WI38 (cell line): ENCODE measurements at regions not wholly inside any gene's neighbourhood (a gene's known extent, or its start where the extent isn't known, plus 50 kb on each side); places are given as distances from the start of the nearest gene placed in this dataset.
"Not testable (repeated sequence)": the region's sequence is repeated elsewhere in the genome, so short reads cannot be mapped to it uniquely, and the experiment has no call there.

Source experiments
- H3K4me3 ChIP-seq: 2 replicates; pipeline ENCODE4 v1.5.1; 2011; ENCODE audit warnings: low read depth, mild to moderate bottlenecking, control low read depth, low read length
- CTCF ChIP-seq: IDR thresholded peaks from 2 replicates; pipeline ENCODE4 v1.5.1; 2012; ENCODE audit warnings: low read depth, mild to moderate bottlenecking, control low read depth, low read length

- H3K4me3 ChIP-seq: no peak overlapping the region
- TF ChIP-seq CTCF: no peak
These were observed 235.8 kb downstream of the YTHDC2 start for GRCh38 chr5:113749334-113749733.

- H3K4me3 ChIP-seq: not testable (repeated sequence)
These were observed 239.7 kb downstream of the YTHDC2 start for GRCh38 chr5:113753182-113753581.

- no peak for TF ChIP-seq CTCF
- H3K4me3 ChIP-seq: no peak overlapping the region
These were observed 242.0 kb downstream of the YTHDC2 start for GRCh38 chr5:113755516-113755915.

- H3K4me3 ChIP-seq: no peak overlapping the region
- no peak for TF ChIP-seq CTCF
These were observed 244.0 kb downstream of the YTHDC2 start for GRCh38 chr5:113757508-113757907.

GRCh38 chr5:113759505-113759904 is 246.0 kb downstream of the YTHDC2 start:
- no peak overlapping the region for H3K4me3 ChIP-seq
- TF ChIP-seq CTCF: no peak

- no peak overlapping the region for H3K4me3 ChIP-seq
- TF ChIP-seq CTCF: no peak
These were observed 247.0 kb downstream of the YTHDC2 start for GRCh38 chr5:113760486-113760885.

GRCh38 chr5:113761594-113761993 is 248.1 kb downstream of the YTHDC2 start:
- no peak overlapping the region for H3K4me3 ChIP-seq
- no peak for TF ChIP-seq CTCF

- no peak overlapping the region for H3K4me3 ChIP-seq
These were observed 250.9 kb downstream of the YTHDC2 start for GRCh38 chr5:113764382-113764781.

GRCh38 chr5:113766827-113767226 is 253.3 kb downstream of the YTHDC2 start:
- not testable (repeated sequence) for H3K4me3 ChIP-seq

More at GRCh38 chr5:113764382-113764781, 250.9 kb downstream of the YTHDC2 start:
- no peak for TF ChIP-seq CTCF
